ENCODE measurements at regions not wholly inside any gene's neighbourhood (a gene's known extent, or its start where the extent isn't known, plus 50 kb on each side); places are given as distances from the start of the nearest gene placed in this dataset.
"Not testable (repeated sequence)": the region's sequence is repeated elsewhere in the genome, so short reads cannot be mapped to it uniquely, and the experiment has no call there.

DNA sequence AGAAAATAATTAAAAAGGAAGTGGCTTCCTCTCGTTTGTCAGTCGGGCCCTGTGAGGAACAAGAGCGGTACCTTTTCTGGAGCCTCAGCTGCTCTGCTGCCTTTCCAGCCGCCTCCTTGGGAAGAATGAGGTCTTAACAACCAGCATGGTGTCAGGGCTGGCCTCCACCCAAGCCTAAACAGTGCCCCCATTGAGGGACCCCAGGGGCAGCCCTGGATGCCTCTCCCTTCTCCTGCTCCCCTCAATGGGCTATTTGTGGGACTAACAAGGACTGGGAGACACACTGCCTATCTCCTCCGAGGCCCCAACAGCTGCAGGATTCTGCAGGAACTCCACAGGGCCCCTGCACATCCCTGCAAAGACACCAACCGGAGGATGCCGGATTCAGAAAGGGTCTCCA is 155.4 kb upstream of the MAP3K1 start:
- DNase-seq (ENCODE audit: low read depth in 2 of 2): no peak

DNA sequence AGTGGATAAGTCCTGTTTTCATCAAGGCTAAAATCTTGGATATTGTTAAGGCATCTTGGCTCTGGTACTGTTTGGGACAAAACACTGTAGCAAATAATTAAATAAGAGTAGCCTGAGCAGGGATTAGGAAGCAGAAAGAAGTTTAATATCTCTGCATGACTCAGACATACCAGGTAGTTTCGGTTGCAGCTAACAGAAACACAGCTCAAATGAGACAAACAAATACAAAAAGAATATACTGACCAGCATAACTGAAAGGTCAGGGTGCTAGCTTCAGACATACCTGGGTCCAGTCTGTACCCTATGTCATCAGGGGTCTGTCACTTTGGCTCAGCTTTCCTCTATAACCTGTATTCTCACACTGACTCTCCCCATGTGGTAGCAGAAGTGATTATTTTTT is 156.4 kb upstream of the MAP3K1 start:
- DNase-seq (ENCODE audit: low read depth in 2 of 2): no peak

DNA sequence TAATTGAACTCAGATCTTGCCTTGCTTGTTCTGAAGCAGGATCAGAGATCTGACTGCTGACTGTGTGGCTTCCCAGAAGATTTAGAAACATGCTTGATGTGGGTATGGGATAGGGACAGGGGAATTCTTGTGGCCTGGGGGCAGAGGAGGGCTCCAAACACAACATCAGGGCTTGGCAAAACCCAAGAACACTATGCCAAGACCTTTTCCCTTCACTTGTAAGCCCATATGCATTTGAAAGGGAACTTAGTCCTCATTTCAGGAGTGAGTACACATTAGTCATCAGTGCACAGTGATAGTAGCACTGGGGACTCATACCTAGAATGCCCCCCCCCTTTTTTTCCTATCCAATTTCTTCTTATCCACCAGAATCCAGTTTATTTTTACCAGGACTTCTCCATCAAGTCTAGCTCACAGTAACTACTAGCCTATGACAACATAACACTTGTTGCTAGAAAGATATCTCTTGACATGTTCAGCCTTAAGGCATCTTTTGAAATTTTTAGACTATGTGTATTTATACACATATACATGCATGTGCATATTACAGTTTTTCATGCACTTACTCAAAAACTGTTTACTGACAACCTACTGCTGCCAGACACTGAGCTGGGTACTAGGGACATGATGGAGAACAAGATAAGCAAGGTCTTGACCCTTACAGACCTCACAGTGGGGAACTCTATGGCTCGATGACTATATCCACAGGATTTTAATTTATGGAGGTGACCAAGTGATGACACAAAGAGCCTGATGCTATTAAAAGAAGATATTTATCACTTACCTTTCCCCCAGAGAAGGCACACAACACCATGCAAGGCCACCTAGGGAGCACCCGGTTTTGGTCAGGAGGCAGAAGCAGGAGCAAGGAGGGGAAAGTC is 158.3 kb upstream of the MAP3K1 start:
- no peak for DNase-seq (ENCODE audit: low read depth in 2 of 2)

DNA sequence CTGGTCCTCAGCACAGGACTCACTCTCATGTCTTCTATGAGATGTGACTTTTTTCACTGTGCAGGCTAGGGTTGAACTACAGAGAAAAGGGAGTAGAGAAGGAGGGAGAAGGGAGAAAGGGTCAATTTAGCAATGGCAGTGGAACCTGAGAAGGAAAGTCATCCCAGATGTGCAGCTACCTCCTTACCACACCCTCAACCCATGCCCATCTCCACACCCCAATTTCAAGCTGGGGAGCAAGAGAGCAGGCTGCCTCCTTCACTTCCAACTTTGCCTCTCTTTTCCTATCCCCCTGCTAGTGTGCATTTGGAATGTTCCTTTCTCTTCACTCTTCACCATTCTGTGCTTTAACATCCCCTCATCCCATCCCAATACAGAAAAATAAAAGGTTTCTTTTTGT is 163.5 kb upstream of the MAP3K1 start:
- no peak for DNase-seq (ENCODE audit: low read depth in 2 of 2)

DNA sequence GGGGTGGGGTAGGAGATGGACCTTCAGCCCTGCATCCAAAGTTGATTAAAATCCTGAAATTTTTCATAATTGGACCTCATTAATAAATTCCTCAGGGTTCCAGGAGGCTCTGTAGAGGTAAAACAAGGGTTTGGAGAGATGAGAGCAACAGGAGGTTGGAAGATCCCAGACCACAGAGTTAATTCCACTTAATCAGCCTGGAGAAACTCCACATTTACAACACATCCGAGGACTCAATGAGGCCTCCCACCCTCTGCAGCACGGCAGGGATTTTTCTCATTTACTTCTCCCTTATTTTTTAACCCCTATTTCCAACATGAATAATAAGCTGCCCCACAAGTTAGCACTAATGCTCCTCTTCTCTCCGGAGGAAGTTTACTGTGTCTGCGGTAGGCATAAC is 165.0 kb upstream of the MAP3K1 start:
- DNase-seq (ENCODE audit: low read depth in 2 of 2): no peak

DNA sequence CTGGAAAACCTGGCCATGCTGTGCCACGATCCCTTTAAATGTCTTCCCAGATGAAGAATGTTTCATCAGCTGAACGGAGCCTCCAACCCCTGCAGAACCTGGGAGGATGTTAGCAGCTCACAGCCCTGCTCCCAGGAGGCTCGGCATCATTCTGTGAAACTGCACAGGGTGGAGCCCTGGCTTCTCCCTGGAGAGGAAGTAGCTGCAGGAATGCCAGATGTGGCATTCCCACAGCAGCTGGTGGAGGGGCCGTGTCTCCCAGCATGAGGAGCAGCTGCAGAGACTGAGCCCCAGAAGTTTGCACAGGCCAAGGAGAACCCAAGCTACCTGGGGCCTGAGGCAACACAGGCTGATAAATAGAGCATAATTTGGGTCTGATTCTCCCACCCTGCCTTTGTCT is 165.8 kb upstream of the MAP3K1 start:
- DNase-seq (ENCODE audit: low read depth in 2 of 2): no peak

DNA sequence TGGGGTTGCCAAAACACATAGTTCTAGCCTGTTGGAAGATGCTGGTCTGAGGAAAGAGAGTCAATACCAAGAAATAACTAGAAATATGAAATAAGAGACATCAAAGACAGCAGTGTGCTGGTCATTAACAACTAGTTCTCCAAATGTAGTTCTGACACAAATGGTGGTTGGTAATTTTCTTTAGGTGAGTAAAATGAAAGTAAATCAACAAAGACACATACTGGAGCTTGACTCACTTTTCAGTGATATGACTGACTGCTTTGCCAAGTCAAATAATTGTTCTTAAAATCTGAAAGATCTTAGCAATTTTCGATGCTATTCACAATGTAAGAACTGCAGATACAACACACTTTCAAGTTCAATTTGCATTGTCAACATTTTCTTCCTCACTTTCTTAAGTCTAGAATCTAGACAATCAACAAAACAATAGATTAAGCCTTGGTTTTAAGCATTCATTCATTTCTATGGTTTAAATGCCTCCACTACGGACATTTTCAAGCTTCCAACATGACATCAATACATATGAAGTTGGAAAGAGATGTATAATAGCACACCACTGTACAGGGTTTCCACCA is 166.8 kb upstream of the MAP3K1 start:
- no peak for DNase-seq (ENCODE audit: low read depth in 2 of 2)

DNA sequence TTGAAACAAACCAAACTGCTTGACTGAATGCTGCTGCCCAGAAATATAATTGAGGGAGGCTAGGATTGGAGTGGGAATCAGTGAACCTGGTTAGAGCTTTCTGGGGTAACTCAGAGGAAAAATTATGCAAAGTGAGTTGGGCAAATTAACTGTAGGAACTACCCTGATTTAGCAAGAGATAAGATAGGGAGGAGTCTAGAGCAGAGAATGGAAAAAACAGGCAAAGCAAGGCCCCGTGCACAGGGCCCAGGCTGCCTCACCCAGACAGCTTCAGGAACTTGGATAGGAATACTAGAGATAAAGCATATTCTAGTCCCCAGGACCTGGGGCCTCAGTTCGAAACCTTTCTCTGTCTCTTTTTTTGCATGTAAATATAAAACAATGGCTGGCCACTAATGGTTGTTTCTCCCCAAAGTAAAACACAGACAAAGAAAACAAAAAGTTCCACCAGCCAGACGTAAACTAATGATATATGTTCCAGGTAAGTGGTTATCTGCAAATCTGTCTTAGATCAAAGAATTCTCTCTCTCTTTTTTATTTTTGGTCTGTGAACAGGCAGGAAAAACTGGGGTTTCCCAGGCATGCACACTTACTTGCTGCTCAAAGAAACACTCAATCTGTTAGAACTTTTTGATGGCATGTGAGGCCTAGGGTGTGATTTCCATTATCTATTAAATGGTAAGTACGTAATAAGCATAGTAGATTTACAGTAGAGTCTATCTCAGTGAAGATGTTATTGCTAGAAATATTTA is 168.1 kb upstream of the MAP3K1 start:
- DNase-seq (ENCODE audit: low read depth in 2 of 2): no peak

DNA sequence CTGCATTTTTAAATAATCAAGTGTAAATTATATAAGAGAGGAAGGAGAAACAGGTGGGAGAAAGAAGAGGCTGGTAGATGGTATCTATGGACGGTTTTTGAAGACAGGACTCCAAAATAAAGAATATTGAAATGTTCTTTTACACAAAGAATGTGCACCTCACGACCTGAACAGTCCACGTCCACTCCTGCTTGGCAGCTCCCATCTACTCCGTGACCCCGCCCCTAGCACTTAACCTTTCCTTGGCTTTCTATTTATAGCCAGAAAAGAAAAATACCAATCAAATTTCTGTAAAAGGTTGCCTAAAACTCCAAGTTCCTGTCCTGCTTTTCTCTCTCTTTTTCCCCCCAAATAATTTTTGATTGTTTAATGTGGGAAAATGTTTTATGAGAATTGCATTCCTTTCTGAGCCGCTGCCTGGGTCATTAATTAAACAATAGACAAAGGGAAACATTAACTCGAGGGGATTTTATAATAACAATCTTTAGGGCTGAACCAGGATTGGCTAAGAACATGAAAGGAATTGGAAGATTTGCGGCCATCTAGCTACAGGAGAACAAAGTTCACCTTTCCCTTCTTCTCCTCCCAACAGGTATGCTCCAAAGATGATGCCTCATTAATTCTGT is 173.6 kb upstream of the MAP3K1 start:
- no peak for DNase-seq (ENCODE audit: low read depth in 2 of 2)

DNA sequence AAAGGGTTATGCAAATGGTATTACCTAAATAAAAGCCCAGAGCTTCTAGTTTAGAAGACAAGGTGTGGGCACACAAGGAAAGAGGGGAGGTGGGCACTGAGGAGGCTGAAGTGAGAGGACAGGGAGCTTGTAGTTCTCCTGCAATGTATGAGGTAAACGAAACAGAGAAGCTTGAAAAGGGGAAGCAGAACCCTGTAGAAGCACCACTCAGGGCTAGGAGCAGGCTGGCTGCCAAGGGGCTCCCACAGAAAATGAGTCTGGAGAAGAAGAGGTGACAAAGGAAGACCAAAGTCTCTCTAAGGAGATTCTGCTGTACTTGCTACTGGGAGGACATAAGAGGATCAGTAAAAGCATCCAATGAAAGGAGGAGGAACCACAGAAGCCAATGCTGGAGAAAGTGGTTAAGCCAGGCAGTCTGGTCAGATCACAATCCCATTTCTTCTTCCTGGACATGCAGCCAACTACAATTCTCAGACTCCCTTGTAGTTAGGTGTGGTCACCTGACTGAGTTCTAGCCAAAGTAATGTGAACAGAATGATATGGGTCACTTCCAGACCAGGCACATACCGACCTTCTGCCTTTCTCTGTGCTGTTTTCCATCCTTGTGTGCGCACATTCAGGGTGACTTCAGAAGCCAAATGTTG is 174.5 kb upstream of the MAP3K1 start:
- no peak for DNase-seq (ENCODE audit: low read depth in 2 of 2)

DNA sequence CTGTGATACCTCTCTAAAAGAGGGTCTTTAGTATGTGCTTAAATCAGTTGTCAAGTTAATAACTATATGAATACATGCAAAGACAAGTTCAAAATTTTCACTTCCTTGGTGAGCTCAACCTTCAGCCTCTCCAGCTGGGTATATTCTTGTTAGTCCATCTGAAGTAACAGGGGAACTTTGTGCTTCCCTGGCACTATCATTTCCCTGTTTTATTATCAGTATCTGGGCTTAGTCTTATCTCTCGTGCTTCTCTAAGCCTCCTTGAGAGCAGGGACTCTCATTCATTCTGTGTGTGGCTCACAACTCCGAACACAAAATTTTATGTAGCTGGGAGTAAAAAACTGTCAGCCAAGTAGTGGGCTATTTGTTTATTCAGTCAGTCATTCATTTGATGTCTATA is 175.9 kb upstream of the MAP3K1 start:
- DNase-seq (ENCODE audit: low read depth in 2 of 2): no peak

DNA sequence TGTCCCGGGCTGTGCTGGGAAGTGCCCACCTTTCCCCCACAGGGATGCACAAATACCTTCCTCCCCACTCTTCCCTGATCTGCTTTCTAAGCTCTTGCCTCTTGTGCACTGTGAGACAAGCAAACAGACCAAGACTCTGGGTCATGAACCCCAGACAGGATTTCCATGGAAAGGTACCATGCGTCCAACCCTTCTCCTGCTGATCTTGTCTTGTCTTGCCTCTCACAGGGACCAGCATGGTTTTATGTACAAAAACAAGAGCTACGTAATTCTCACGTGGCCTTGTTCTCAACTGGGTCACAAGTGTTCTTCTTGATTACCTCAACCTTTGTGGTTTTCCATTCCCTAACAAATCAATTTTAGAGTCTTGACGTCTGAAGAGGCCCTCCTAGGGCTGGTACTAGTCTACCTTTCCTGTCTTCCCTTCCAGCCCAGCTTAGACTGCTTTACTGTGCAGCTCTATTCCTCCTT is 176.5 kb upstream of the MAP3K1 start:
- DNase-seq (ENCODE audit: low read depth in 2 of 2): no peak

DNA sequence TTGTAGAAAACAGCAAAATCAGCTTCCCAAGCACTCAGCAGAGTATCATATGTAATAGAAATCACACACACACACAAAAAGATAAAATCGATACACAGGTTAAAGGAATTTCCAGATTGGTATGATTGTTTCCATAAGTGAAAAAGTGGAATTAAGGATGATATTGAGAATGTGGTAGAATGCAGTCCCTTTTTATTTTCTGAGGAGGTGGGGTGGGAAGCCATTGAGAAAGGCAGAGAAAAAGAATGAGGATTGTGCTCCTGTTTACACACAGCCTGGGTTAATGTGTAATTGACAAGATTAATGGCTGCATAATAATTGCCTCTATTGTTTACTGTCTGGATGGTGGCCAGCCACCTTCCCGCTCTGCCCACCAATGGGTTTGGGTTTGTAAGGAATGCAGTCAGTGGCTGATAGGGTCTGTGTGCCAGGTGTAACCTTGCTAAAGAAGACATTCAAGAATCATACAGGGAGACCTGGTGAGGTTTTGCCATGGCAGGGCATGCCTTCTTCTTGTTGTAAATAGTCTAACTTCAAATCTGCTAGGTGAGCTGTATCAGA is 177.2 kb upstream of the MAP3K1 start:
- DNase-seq (ENCODE audit: low read depth in 2 of 2): no peak

DNA sequence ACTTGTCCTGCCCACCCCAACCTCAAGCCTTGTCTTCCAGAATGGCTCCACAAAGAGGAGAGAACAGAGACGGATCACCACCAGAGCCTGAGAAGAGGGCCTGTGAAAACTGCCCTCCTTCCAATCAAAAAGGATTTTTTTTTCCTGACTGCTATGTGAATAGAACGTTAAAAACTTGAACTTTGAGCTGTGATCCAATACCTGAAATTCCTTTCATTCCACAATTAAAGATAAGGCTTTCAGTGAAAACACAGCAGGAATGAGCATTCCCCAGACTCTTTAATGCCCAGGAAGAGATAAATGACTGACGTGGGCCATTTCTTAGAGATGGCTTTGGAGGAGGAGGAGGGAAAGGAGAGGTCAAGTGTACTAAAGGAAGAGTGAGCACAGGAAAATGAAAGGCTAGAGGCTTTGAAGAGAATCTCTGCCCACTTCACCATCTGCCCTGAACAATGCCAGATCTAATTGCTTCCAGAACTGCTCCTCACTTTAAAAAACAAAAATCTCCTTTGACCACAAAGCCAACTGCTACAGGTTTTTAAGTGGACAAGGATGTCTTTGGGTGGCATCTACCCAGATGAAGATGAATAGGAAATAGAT is 177.9 kb upstream of the MAP3K1 start:
- no peak for DNase-seq (ENCODE audit: low read depth in 2 of 2)

DNA sequence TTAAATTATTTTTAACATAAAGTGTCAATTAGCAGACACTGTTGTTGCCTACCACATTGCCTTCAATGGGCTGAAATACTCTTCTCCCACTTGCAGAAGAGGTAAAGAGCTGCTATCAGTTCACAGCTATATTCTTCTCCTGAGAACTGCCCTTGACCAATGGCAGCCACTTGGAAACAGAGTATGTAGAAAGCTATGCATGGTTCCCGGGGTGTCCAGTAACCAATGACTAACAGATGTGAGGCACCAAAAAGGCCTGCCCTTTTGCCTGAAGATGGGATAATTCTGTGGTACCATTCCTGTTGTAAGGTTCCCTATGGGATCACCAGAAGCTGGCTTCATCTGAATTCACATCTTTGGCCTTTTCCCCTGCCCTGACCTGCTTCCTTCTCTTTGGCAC is 181.4 kb upstream of the MAP3K1 start:
- DNase-seq (ENCODE audit: low read depth in 2 of 2): no peak

DNA sequence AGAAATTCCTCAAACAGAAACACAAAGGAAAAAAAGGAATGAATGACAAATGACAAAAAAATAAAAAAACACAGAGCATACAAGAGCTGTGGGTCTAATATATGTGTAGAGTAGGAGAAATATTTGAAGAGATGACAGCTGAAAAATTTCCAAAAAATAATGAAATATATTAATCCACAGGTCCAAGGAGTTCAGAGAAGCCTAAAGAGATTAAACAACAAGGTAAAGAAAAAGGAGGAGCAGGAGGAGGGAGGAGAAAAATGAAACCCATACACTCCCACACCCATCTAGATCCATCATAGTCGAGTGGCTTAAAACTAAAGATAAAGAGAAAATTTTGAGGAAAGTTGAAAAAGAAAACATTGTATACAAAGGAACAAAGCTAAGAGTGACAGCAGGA is 182.4 kb upstream of the MAP3K1 start:
- no peak for DNase-seq (ENCODE audit: low read depth in 2 of 2)

DNA sequence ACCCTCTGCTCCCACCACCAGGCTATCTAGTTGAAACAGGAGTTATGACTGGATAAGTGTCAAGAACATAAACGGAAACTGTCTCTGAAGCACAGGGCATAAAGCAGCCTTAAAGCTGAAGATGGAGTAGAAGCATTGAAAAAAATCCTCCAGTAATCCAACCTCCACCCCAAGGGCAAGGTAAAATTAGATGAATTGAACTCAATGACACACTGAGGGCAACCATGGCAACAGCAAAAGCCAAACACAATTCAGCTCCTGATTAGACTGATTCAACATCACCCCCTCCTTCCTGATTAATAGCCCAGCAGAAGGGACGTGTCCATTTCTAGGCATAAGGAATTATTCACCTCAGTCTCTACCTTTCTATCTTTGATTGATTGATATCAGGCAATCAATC is 183.2 kb upstream of the MAP3K1 start:
- DNase-seq (ENCODE audit: low read depth in 2 of 2): no peak

DNA sequence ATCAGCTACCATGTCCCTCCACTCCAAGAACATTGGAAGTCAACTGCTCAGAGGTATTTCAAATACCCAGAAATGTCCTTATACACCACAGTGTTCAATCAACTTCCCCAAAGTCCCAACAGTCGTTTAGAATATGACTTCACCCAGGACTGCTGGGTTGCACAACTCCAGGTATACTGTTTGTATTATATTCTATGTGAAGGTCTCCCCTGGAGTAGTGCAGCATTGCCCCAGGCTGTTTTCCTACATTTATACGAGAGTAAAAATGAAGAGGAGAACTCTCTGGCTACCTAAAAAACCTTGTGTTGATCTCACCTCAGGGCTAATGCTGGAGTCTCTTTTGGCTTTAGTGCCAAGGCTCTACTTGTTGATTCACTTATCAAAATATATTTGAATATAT is 183.6 kb upstream of the MAP3K1 start:
- DNase-seq (ENCODE audit: low read depth in 2 of 2): no peak

DNA sequence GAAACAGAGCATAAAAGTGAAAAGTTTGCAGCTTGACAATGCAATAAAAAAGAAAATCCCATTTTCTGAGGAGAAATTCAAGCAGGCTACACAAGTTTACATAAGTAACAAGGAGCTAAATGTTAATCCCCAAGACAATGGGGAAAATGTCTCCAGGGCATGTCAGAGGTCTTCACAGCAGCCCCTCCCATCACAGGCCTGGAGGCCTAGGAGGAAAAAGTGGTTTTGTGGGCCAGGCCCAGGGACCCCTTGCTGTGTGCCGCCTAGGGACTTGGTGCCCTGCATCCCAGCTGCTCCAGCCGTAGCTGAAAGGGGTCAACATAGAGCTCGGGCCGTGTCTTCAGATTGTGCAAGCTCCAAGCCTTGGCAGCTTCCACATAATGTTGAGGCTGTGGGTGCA is 186.7 kb upstream of the MAP3K1 start:
- not testable (repeated sequence) for DNase-seq (ENCODE audit: low read depth in 2 of 2)

DNA sequence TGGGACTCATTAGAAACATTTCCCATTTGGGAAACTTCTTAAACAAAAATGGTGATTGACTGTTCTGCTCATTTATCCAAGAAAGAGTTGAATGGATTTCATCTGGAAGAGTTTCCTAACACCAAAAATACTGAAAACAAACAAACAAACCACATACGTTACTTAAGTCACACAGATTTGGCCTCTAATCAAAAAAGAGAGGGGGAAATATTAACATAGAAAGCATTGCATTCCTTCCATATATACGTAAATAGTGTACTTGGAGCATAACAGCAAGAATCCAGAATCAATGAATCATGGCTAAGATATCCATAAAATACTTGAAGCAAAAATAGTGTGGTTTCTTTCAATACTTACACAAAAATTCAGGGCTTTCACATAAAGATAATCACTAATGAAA is 189.8 kb upstream of the MAP3K1 start:
- DNase-seq (ENCODE audit: low read depth in 2 of 2): no peak

DNA sequence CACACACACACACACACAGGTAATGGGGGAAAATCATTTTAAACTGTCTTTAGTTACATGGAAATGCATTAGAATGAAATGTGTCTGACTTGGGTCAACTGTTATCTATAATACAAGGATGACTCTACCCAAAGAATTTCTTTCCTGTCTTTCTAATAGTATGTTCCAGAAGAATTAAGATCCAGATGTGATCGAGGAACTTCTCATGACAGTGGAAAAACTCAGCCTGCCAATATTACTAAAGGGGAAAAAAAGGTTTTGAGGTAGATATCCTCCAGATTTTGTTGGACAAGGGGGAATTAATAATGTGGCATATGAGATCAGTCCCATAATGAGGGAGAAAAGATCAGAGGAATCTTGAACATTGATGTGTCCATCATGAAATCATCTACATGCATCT is 190.6 kb upstream of the MAP3K1 start:
- DNase-seq (ENCODE audit: low read depth in 2 of 2): no peak

Data from stimulated activated CD4-positive, alpha-beta T cell treated with anti-CD3 and anti-CD28 coated beads, Interleukin-15, amount 100 ng/mL, for 48 hours (primary cell).